ENCODE measurements at regions not wholly inside any gene's neighbourhood (a gene's known extent, or its start where the extent isn't known, plus 50 kb on each side); places are given as distances from the start of the nearest gene placed in this dataset.

DNA sequence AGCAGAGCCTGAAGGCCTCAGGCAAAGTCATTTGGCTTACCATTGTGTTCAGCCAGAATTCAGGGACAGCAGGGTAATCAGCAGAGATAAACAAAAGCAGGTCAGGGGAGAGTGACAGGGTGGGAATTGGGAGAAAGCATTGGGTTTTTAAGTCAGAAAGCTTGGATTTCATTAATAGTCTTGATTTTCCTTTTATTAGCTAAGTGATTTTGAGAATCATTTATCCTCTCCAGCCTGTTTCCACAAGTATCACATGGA, 410.1 kb downstream of the HNRNPD start (continued):
- TF ChIP-seq, protein P1, sequence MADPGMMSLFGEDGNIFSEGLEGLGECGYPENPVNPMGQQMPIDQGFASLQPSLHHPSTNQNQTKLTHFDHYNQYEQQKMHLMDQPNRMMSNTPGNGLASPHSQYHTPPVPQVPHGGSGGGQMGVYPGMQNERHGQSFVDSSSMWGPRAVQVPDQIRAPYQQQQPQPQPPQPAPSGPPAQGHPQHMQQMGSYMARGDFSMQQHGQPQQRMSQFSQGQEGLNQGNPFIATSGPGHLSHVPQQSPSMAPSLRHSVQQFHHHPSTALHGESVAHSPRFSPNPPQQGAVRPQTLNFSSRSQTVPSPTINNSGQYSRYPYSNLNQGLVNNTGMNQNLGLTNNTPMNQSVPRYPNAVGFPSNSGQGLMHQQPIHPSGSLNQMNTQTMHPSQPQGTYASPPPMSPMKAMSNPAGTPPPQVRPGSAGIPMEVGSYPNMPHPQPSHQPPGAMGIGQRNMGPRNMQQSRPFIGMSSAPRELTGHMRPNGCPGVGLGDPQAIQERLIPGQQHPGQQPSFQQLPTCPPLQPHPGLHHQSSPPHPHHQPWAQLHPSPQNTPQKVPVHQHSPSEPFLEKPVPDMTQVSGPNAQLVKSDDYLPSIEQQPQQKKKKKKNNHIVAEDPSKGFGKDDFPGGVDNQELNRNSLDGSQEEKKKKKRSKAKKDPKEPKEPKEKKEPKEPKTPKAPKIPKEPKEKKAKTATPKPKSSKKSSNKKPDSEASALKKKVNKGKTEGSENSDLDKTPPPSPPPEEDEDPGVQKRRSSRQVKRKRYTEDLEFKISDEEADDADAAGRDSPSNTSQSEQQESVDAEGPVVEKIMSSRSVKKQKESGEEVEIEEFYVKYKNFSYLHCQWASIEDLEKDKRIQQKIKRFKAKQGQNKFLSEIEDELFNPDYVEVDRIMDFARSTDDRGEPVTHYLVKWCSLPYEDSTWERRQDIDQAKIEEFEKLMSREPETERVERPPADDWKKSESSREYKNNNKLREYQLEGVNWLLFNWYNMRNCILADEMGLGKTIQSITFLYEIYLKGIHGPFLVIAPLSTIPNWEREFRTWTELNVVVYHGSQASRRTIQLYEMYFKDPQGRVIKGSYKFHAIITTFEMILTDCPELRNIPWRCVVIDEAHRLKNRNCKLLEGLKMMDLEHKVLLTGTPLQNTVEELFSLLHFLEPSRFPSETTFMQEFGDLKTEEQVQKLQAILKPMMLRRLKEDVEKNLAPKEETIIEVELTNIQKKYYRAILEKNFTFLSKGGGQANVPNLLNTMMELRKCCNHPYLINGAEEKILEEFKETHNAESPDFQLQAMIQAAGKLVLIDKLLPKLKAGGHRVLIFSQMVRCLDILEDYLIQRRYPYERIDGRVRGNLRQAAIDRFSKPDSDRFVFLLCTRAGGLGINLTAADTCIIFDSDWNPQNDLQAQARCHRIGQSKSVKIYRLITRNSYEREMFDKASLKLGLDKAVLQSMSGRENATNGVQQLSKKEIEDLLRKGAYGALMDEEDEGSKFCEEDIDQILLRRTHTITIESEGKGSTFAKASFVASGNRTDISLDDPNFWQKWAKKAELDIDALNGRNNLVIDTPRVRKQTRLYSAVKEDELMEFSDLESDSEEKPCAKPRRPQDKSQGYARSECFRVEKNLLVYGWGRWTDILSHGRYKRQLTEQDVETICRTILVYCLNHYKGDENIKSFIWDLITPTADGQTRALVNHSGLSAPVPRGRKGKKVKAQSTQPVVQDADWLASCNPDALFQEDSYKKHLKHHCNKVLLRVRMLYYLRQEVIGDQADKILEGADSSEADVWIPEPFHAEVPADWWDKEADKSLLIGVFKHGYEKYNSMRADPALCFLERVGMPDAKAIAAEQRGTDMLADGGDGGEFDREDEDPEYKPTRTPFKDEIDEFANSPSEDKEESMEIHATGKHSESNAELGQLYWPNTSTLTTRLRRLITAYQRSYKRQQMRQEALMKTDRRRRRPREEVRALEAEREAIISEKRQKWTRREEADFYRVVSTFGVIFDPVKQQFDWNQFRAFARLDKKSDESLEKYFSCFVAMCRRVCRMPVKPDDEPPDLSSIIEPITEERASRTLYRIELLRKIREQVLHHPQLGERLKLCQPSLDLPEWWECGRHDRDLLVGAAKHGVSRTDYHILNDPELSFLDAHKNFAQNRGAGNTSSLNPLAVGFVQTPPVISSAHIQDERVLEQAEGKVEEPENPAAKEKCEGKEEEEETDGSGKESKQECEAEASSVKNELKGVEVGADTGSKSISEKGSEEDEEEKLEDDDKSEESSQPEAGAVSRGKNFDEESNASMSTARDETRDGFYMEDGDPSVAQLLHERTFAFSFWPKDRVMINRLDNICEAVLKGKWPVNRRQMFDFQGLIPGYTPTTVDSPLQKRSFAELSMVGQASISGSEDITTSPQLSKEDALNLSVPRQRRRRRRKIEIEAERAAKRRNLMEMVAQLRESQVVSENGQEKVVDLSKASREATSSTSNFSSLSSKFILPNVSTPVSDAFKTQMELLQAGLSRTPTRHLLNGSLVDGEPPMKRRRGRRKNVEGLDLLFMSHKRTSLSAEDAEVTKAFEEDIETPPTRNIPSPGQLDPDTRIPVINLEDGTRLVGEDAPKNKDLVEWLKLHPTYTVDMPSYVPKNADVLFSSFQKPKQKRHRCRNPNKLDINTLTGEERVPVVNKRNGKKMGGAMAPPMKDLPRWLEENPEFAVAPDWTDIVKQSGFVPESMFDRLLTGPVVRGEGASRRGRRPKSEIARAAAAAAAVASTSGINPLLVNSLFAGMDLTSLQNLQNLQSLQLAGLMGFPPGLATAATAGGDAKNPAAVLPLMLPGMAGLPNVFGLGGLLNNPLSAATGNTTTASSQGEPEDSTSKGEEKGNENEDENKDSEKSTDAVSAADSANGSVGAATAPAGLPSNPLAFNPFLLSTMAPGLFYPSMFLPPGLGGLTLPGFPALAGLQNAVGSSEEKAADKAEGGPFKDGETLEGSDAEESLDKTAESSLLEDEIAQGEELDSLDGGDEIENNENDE (IDR thresholded peaks at IDR 0.05; ENCODE audit: insufficient replicate concordance, low read length): no peak
- TF ChIP-seq KDM4A (IDR thresholded peaks at IDR 0.05; ENCODE audit: low read depth, low read length, severe bottlenecking) (no peak), SIN3A (conservative IDR thresholded peaks at IDR 0.05 in 1 of 2, IDR thresholded peaks at IDR 0.05 in 1 of 2; ENCODE audit: low read depth in 1 of 2, low read length in 2 of 2) (no peak), BACH1 (IDR thresholded peaks at IDR 0.05; ENCODE audit: low read length) (no peak), PHF8 (conservative IDR thresholded peaks at IDR 0.05; ENCODE audit: low read depth, low read length) (no peak), EGR1 (IDR thresholded peaks at IDR 0.05; ENCODE audit: borderline replicate concordance, low read depth, low read length) (no peak), RFX5 (IDR thresholded peaks at IDR 0.05; ENCODE audit: borderline replicate concordance, low read depth, low read length) (no peak), CREB1 (IDR thresholded peaks at IDR 0.05) (no peak), CTBP2 (IDR thresholded peaks at IDR 0.05; ENCODE audit: borderline replicate concordance, insufficient read depth, insufficient read length, low read length) (no peak), POLR2AphosphoS5 (IDR thresholded peaks at IDR 0.05; ENCODE audit: low read depth, low read length) (no peak), KDM1A (IDR thresholded peaks at IDR 0.05; ENCODE audit: borderline replicate concordance, low read length) (no peak)

Data from H1 (cell line).